PC-9 (cell line): ENCODE measurements at regions not wholly inside any gene's neighbourhood (a gene's known extent, or its start where the extent isn't known, plus 50 kb on each side); places are given as distances from the start of the nearest gene placed in this dataset.

Experiments used
- BruUV-seq: library from RNA; stranded (reverse); fragments of 400-500 nt; replicated peaks from 2 replicates; lab custom pipeline; 2021; lab: Mats Ljungman, UMichigan
- CTCF ChIA-PET: fragments of 300-600 bp; sonication (Branson Sonifier 250); formaldehyde crosslinking; loops from one replicate; lab custom pipeline; 2022; ENCODE audit warnings: antibody characterized with exemption; lab: Charles Lee
- POLR2A ChIA-PET: fragments of 300-600 bp; sonication (Branson Sonifier 250); formaldehyde crosslinking; loops from one replicate; lab custom pipeline; 2022; ENCODE audit warnings: antibody characterized with exemption; ENCODE audit not compliant: unreplicated experiment; lab: Charles Lee
- DNase-seq, 2 experiments: peaks; one replicate each; pipeline versions ENCODE4 v3.0.0 to v3.0.0-alpha.2; 2015 to 2022; ENCODE audit warnings: mixed read lengths in 1 of 2
- H2AFZ ChIP-seq: fragments of 200-600 bp; sonication (generic); 2 replicates; pipeline ENCODE4 v1.8.1; 2017; ENCODE audit warnings: antibody characterized with exemption
- H3F3A ChIP-seq: fragments of 200-600 bp; sonication (generic); 2 replicates; pipeline ENCODE4 v1.8.1; 2017; ENCODE audit warnings: antibody characterized with exemption, mild to moderate bottlenecking, low read depth; ENCODE audit not compliant: insufficient read depth
- H3K27ac ChIP-seq: fragments of 200-600 bp; sonication (generic); 2 replicates; pipeline ENCODE4 v1.6.1; 2016; ENCODE audit warnings: mixed run types
- H3K27me3 ChIP-seq: fragments of 200-600 bp; sonication (generic); 2 replicates; pipeline ENCODE4 v1.6.1; 2016; ENCODE audit warnings: low read depth, mixed run types; ENCODE audit not compliant: insufficient read depth
- H3K36me3 ChIP-seq: fragments of 200-600 bp; sonication (generic); 2 replicates; pipeline ENCODE4 v1.6.1; 2016; ENCODE audit warnings: low read depth, mixed run types
- H3K4me1 ChIP-seq: fragments of 200-600 bp; sonication (generic); replicated peaks from 2 replicates; pipeline ENCODE4 v1.6.1; 2016; ENCODE audit warnings: mixed run types; ENCODE audit not compliant: insufficient read depth
- H3K4me2 ChIP-seq: fragments of 200-600 bp; sonication (generic); 2 replicates; pipeline ENCODE4 v1.6.1; 2017; ENCODE audit warnings: mixed run types
- H3K4me3 ChIP-seq: fragments of 200-600 bp; sonication (generic); 2 replicates; pipeline ENCODE4 v1.6.1; 2016; ENCODE audit warnings: mixed run types
- H3K79me2 ChIP-seq: fragments of 200-600 bp; sonication (generic); 2 replicates; pipeline ENCODE4 v1.6.1; 2017; ENCODE audit warnings: low read depth, mixed run types
- H3K9me2 ChIP-seq: fragments of 200-600 bp; sonication (generic); 2 replicates; pipeline ENCODE4 v1.8.1; 2017; ENCODE audit warnings: mild to moderate bottlenecking; ENCODE audit not compliant: insufficient read depth
- H3K9me3 ChIP-seq: fragments of 200-600 bp; sonication (generic); 2 replicates; pipeline ENCODE4 v1.8.1; 2016; ENCODE audit warnings: low read depth; ENCODE audit not compliant: insufficient read depth
- H4K20me1 ChIP-seq: fragments of 200-600 bp; sonication (generic); 2 replicates; pipeline ENCODE4 v1.8.1; 2017; ENCODE audit not compliant: insufficient read depth
- CTCF ChIP-seq: fragments of 200-600 bp; sonication (generic); conservative IDR thresholded peaks from 2 replicates; pipeline ENCODE4 v1.6.1; 2017; ENCODE audit warnings: mixed run types, antibody characterized with exemption, mild to moderate bottlenecking, moderate library complexity
- EZH2 ChIP-seq: fragments of 200-600 bp; sonication (generic); IDR thresholded peaks from 2 replicates; pipeline ENCODE4 v1.8.0; 2017; ENCODE audit warnings: antibody characterized with exemption, low read depth
- intact Hi-C: fragments of 100-400 bp; cut with micrococcal nuclease; formaldehyde crosslinking; loops from one replicate; pipeline ENCODE4 v1.10.0; 2022; ENCODE audit not compliant: unreplicated experiment

GRCh38 chr12:131596115-131596514, 114.8 kb upstream of the SFSWAP start:
- Histone ChIP-seq H3K9me3 (no peaks in the 10 kb centered on the region), H3K27me3 (peaks cover 93% of the 10 kb centered on the region), H3K79me2 (no peaks in the 10 kb centered on the region), H3K36me3 (no peaks in the 10 kb centered on the region), H2AFZ (no peak overlapping the region), H3K9me2 (no peaks in the 10 kb centered on the region), H3K27ac (no peak overlapping the region), H3K4me2 (no peak overlapping the region), H3K4me3 (no peak overlapping the region), H4K20me1 (no peaks in the 10 kb centered on the region), H3F3A (no peaks in the 10 kb centered on the region), H3K4me1 (no peaks in the 10 kb centered on the region)
- ChIA-PET POLR2A (no interaction called here), CTCF (no interaction called here)
- intact Hi-C loops = no loop called here
- DNase-seq = no peak
- no peak for TF ChIP-seq EZH2
- TF ChIP-seq CTCF = no peak
- BruUV-seq = no TSS peak

- Histone ChIP-seq H3K4me2 (no peak overlapping the region), H3K79me2 (no peaks in the 10 kb centered on the region), H3K9me3 (no peaks in the 10 kb centered on the region), H3K4me3 (no peak overlapping the region), H3K27me3 (peaks cover 93% of the 10 kb centered on the region), H2AFZ (no peak overlapping the region), H3F3A (no peaks in the 10 kb centered on the region), H3K36me3 (no peaks in the 10 kb centered on the region), H4K20me1 (no peaks in the 10 kb centered on the region), H3K27ac (no peak overlapping the region), H3K4me1 (no peaks in the 10 kb centered on the region), H3K9me2 (no peaks in the 10 kb centered on the region)
- BruUV-seq = no TSS peak
- intact Hi-C loops = no loop called here
- no peak for DNase-seq
- POLR2A ChIA-PET = no interaction called here
- CTCF ChIA-PET = no interaction called here
- TF ChIP-seq EZH2 = no peak
- TF ChIP-seq CTCF = no peak
Measured at GRCh38 chr12:131597333-131597732, 113.6 kb upstream of the SFSWAP start.

- TF ChIP-seq EZH2 = no peak
- TF ChIP-seq CTCF = no peak
- intact Hi-C loops = no loop called here
- ChIA-PET POLR2A (no interaction called here), CTCF (no interaction called here)
- BruUV-seq = no TSS peak
- no peaks in the 10 kb centered on the region for H3K79me2 ChIP-seq
- H3F3A ChIP-seq = no peaks in the 10 kb centered on the region
- no peaks in the 10 kb centered on the region for H3K9me2 ChIP-seq
- H3K27ac ChIP-seq = no peak overlapping the region
- DNase-seq = no peak
- no peak overlapping the region for H3K4me2 ChIP-seq
- H4K20me1 ChIP-seq = no peaks in the 10 kb centered on the region
- no peak overlapping the region for H2AFZ ChIP-seq
- no peaks in the 10 kb centered on the region for H3K4me1 ChIP-seq
- H3K4me3 ChIP-seq = no peak overlapping the region
- peaks cover 93% of the 10 kb centered on the region for H3K27me3 ChIP-seq
- no peaks in the 10 kb centered on the region for H3K9me3 ChIP-seq
- no peaks in the 10 kb centered on the region for H3K36me3 ChIP-seq
Measured at GRCh38 chr12:131598717-131599116, 112.2 kb upstream of the SFSWAP start.
